ELF-1 (cell line): ENCODE measurements at regions not wholly inside any gene's neighbourhood (a gene's known extent, or its start where the extent isn't known, plus 50 kb on each side); places are given as distances from the start of the nearest gene placed in this dataset.
"Not testable (repeated sequence)": the region's sequence is repeated elsewhere in the genome, so short reads cannot be mapped to it uniquely, and the experiment has no call there.

Experiments used
- DNase-seq: peaks from one replicate; pipeline ENCODE4 v3.0.0-alpha.2; 2016; ENCODE audit warnings: low read depth, low spot score

DNA sequence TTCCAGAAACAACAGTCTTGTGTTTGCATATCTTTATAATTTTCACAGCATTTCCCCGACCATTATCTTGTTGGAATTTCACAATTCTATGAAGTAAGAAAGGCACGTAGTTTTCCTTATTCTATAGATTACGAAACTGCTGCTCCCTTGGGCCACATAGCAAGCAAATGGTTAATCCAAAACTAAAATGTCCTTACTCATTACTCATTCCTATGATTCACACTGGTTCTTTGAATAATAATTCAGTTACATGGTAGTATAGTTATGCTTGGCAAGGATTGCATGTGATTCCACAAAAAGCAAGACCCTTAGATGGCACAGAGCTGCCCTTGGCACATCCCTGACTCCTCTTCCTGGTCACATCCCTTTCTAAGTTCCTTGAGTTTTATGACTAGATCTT lies 51.2 kb downstream of the OR13H1 start:
- DNase-seq = no peak

- no peak for DNase-seq
These were observed 64.0 kb downstream of the OR13H1 start for GRCh38 chrX:131607792-131608369.

- DNase-seq = peak; percentile 12
These were observed 65.6 kb downstream of the OR13H1 start for GRCh38 chrX:131609480-131609879.

GRCh38 chrX:131613260-131613659 lies 69.4 kb downstream of the OR13H1 start:
- DNase-seq = no peak

- no peak for DNase-seq
These were observed 70.4 kb downstream of the OR13H1 start for GRCh38 chrX:131614241-131614640.

- DNase-seq = no peak
These were observed 73.3 kb downstream of the OR13H1 start for GRCh38 chrX:131617182-131617581.

GRCh38 chrX:131621650-131622049 lies 77.8 kb downstream of the OR13H1 start:
- no peak for DNase-seq

DNA sequence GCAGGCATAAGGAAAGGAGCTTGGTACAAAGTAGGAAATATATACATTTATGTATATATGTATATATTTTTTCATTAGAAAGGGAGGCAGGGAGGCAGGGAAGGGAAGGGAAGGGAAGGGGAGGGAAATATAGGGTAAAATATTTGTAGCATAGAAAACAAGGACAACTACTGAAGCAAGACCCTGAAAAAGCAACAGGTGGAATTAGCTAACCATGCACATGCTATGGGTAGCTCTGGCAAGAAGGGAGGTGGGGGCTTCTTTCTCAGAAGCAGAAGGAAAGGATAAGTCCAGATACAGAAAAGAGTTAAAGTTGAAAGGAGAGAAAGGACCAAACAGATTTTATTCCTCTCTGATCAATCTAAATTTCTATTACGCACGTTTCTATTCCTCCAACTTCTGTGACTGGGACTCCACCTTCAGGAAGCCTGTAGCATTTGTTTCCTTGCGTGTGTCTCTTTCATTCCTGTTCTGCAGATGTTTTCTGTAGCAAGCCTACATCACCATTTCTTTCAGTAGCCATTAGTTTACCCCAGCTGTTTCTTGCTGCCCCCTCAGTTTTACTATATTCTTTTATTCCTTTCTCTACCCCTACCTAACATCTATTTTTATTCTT lies 82.9 kb downstream of the OR13H1 start:
- DNase-seq = peak; percentile 8

- no peak for DNase-seq
These were observed 86.7 kb downstream of the OR13H1 start for GRCh38 chrX:131630534-131630933.

DNA sequence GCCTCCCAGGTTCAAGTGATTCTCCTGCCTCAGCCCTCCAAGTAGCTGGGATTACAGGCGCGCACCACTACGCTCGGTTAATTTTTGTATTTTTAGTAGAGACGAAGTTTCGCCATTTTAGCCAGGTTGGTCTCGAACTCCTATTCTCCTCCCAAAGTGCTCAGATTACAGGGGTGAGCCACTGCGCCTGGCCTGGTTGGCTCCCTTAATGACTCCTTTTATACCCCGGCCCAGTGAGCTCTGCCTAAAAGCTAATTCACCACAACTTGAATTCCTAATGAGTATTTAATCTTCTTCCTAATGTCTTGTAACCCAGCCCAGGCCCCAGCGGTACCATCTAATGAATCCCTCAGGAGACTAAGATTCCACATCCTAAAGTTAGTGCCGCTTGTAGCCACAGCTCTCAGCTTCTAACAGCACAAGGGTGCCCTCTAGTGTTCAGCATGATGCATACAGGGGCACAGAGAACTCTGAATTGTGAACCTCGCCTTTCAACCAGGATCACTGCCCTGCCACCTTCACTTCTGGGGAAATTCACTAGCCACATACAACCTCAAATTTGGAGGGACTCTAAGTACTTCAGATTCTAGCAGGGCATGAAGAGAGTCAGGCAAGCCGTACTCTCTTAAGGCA lies 89.5 kb downstream of the OR13H1 start:
- DNase-seq = peak; percentile 72

DNA sequence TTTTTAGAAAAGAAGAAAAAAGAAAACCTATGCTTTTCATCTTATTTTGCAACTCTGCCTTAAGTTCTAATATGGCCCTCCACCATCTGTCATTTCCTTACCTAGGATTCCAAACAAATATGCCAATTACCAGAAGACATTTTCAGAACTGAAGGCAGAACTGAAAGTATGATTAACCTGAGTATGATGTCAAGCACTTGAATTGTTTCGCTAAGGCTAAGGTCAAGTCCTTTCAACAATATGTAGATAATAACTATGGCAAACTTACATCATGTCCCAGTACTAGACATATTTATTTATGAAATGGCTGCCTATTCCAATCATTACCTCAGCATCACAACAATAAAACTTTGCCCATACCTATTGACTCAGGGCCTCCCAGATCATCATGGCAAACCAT lies 91.0 kb downstream of the OR13H1 start:
- no peak for DNase-seq

GRCh38 chrX:131646106-131646505 lies 102.2 kb downstream of the OR13H1 start:
- DNase-seq = no peak

- DNase-seq = no peak
These were observed 105.9 kb downstream of the OR13H1 start for GRCh38 chrX:131649741-131650140.

GRCh38 chrX:131650637-131651410 lies 107.0 kb downstream of the OR13H1 start:
- DNase-seq = no peak

DNA sequence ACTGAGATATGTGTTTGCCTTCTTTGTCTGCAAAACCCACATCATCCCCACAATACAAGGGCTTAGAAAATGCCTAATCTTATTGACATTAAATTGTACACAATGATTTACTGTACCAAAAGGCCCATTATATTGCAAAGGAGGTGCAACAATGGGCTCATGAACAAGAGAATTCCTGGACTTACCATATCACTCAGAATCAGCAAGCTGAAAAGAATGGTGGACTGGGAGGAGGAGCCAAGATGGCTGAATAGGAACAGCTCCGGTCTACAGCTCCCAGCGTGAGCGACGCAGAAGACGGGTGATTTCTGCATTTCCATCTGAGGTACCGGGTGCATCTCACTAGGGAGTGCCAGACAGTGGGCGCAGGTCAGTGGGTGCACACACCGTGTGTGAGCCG lies 119.9 kb downstream of the OR13H1 start:
- peak; percentile 45 for DNase-seq

GRCh38 chrX:131671735-131672134 lies 127.9 kb downstream of the OR13H1 start:
- DNase-seq = no peak

DNA sequence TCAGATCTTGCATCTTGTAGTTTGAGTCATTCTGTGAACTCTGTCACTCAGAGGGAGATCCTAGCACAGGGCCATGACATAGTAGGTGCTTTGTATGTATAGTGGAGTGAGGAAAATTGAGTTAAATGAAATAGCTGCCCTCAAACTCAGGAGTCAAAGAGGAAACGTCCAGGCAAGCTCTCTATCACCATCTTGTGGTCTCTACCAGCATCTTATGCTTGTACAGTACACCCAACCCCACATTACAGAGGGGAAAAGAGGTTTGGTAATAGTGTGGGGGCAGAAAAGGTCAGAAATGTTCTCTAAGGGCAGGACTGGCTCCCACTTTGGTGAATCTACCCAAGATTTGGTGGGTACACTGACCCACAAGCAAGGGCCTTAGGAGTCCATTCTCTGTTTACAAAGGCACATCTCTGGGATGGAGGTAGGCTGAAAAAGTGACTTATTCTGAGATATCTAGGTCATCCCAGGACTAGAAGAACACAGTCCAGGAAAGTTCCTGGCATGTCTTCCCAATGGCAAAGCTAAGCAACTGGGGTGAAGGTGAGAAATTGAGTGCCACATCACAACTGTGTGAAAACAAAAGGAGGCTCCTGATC lies 131.8 kb downstream of the OR13H1 start:
- DNase-seq = peak; percentile 44

- peak; percentile 81 for DNase-seq
These were observed 134.1 kb downstream of the OR13H1 start for GRCh38 chrX:131677655-131678628.

- DNase-seq = not testable (repeated sequence)
These were observed 138.9 kb downstream of the OR13H1 start for GRCh38 chrX:131682735-131683134.

GRCh38 chrX:131693359-131693758 lies 149.5 kb downstream of the OR13H1 start:
- no peak for DNase-seq

- not testable (repeated sequence) for DNase-seq
These were observed 153.1 kb downstream of the OR13H1 start for GRCh38 chrX:131696989-131697388.
